Adrenal gland (tissue), 9 donors: ENCODE measurements at regions not wholly inside any gene's neighbourhood (a gene's known extent, or its start where the extent isn't known, plus 50 kb on each side); places are given as distances from the start of the nearest gene placed in this dataset.

ENCODE experiments used
- DNase-seq, 7 donors: peaks; one replicate each; pipeline ENCODE4 v3.0.0-alpha.2; 2019 to 2020
- H3K27ac ChIP-seq, 5 donors: fragments of 200-600 bp; sonication (generic) in 4 of 5; 1 replicate in 3 of 5; 2 replicates in 2 of 5; pipeline versions ENCODE4 v1.5.1 to v1.8.0; 2016 to 2020; ENCODE audit warnings: mild to moderate bottlenecking in 1 of 5
- H3K27me3 ChIP-seq: fragments of 200-600 bp; 2 replicates; pipeline ENCODE4 v1.8.0; 2021
- H3K36me3 ChIP-seq, 2 donors: fragments of 200-600 bp; replicated peaks in 1 of 2; 1 replicate in 1 of 2; 2 replicates in 1 of 2; pipeline versions ENCODE4 v1.5.1 to v1.8.0; 2018 to 2022
- H3K4me1 ChIP-seq, 2 donors: fragments of 200-600 bp; replicated peaks in 1 of 2; 1 replicate in 1 of 2; 2 replicates in 1 of 2; pipeline versions ENCODE4 v1.5.1 to v1.8.0; 2018 to 2021
- H3K4me3 ChIP-seq, 4 donors: fragments of 200-600 bp; sonication (generic) in 3 of 4; one replicate each; pipeline ENCODE4 v1.5.1; 2016 to 2018
- H3K9me3 ChIP-seq, 3 donors: fragments of 200-600 bp; sonication (generic) in 1 of 3; replicated peaks in 1 of 3; 1 replicate in 2 of 3; 2 replicates in 1 of 3; pipeline versions ENCODE4 v1.5.1 to v1.8.0; 2016 to 2021
- POLR2A ChIP-seq, 2 donors: fragments of 450-650 bp; IDR thresholded peaks; one replicate each; pipeline ENCODE4 v1.6.1; 2017; ENCODE audit warnings: antibody characterized with exemption in 2 of 2, mild to moderate bottlenecking in 2 of 2, moderate library complexity in 1 of 2
- WGBS, 4 donors: extraction: QIAGEN DNeasy Blood & Tissue Kit in 2 of 4; methylation state at CpG; one replicate each; pipeline versions ENCODE4 v1.1.5 to v1.1.7; 2013 to 2017; 5-methylcytosine and 5-hydroxymethylcytosine counted together
- intact Hi-C, 2 donors: fragments of 100-400 bp; cut with DNase I; formaldehyde crosslinking; loops; one replicate each; pipeline versions ENCODE4 v1.14.1 to v1.15.0; 2022 to 2023
- TF ChIP-seq, protein P1 (sequence below), 6 experiments: fragments of 450-650 bp in 4 of 6; fragments of 200-600 bp in 2 of 6; sonication (generic) in 1 of 6; IDR thresholded peaks; 1 replicate in 5 of 6; 2 replicates in 1 of 6; pipeline versions ENCODE4 v1.5.1 to v1.8.0; 2016 to 2021; ENCODE audit warnings: antibody characterized with exemption in 6 of 6, mild to moderate bottlenecking in 2 of 6, moderate library complexity in 1 of 6
- donor health status: healthy with polysubstance abuse.
- donor health status: Bipolar disorder and iron deficiency.
- donor health status: DM: yes; HTN: yes; CAD: no.
- donor health status: DM: no; HTN: no; CAD: no.
- donor health status: DM: no; HTN: no; CAD: no.

DNA sequence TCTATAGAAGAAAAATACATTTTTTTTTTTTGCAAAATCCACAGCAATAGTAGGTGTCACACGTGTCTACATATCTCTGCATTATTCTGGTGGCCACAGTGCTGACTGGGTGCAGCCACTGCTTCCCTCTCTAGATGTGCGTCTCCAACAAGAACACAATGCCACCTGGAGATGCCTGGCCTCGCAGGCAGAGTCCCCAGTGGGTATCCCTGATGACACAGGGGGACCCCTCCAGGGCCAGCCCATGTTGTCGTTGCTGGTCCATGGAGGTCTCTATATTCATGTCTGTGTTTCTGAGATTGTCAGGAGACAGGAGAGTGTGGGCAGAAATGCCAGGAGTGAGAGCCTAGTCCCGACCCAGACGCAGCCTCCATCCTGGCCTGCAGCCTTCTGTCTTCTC is 345.9 kb upstream of the SHH start:
- TF ChIP-seq POLR2A (IDR thresholded peaks at IDR 0.05) = no peak
- TF ChIP-seq, protein P1, sequence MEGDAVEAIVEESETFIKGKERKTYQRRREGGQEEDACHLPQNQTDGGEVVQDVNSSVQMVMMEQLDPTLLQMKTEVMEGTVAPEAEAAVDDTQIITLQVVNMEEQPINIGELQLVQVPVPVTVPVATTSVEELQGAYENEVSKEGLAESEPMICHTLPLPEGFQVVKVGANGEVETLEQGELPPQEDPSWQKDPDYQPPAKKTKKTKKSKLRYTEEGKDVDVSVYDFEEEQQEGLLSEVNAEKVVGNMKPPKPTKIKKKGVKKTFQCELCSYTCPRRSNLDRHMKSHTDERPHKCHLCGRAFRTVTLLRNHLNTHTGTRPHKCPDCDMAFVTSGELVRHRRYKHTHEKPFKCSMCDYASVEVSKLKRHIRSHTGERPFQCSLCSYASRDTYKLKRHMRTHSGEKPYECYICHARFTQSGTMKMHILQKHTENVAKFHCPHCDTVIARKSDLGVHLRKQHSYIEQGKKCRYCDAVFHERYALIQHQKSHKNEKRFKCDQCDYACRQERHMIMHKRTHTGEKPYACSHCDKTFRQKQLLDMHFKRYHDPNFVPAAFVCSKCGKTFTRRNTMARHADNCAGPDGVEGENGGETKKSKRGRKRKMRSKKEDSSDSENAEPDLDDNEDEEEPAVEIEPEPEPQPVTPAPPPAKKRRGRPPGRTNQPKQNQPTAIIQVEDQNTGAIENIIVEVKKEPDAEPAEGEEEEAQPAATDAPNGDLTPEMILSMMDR (IDR thresholded peaks at IDR 0.05) = no peak
- 84 to 95% (median 91%) methylated on average over 6 of the region's 6 CpGs for WGBS, 4 donors
- H3K4me1 ChIP-seq = no peaks in the 10 kb centered on the region
- peak in 1 of 7 donors; percentile 8 for DNase-seq
- intact Hi-C loops = no loop called here
- no peaks in the 10 kb centered on the region for H3K9me3 ChIP-seq
- H3K36me3 ChIP-seq = no peaks in the 10 kb centered on the region
- H3K4me3 ChIP-seq = no peak overlapping the region
- H3K27me3 ChIP-seq = no peaks in the 10 kb centered on the region
- no peak overlapping the region for H3K27ac ChIP-seq

DNA sequence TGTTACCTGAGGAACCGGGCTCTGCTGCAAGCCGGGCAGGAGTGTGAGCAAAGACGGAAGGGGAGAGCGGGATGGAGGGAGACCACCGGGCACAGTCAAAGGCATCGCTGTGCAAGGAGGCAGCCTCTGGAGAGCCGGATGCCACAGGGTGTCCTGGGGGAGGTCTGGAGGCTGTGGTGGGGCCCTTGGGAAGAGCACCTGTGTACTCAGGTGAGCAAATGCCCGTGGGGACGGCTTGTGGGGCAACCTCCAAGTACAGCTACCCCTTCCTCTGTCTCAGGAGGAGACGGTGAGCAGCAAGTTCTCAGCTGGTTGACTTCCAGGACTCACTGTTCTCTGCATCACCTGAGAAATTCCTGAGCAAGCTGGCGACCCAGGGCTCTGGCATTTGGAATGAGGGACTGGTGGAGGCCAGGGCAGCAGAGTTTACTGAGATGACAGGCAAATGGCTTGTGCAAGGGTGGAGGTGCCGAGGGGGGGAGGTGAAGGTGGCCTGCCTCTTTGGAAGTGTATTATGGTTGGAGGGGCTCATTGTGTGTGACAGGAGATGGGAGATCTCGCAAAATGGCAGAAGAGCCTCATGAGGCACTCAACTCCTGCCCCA is 345.2 kb upstream of the SHH start:
- 87 to 92% (median 91%) methylated on average over 11 to 13 of the region's 13 CpGs for WGBS, 4 donors
- Histone ChIP-seq H3K4me1 (no peaks in the 10 kb centered on the region), H3K4me3 (no peak overlapping the region), H3K36me3 (no peaks in the 10 kb centered on the region), H3K27me3 (no peaks in the 10 kb centered on the region), H3K9me3 (no peaks in the 10 kb centered on the region), H3K27ac (no peak overlapping the region)
- TF ChIP-seq, protein P1 (IDR thresholded peaks at IDR 0.05) = no peak
- TF ChIP-seq POLR2A (IDR thresholded peaks at IDR 0.05) = no peak
- intact Hi-C loops = no loop called here
- peak in 1 of 7 donors; percentile 12 for DNase-seq

DNA sequence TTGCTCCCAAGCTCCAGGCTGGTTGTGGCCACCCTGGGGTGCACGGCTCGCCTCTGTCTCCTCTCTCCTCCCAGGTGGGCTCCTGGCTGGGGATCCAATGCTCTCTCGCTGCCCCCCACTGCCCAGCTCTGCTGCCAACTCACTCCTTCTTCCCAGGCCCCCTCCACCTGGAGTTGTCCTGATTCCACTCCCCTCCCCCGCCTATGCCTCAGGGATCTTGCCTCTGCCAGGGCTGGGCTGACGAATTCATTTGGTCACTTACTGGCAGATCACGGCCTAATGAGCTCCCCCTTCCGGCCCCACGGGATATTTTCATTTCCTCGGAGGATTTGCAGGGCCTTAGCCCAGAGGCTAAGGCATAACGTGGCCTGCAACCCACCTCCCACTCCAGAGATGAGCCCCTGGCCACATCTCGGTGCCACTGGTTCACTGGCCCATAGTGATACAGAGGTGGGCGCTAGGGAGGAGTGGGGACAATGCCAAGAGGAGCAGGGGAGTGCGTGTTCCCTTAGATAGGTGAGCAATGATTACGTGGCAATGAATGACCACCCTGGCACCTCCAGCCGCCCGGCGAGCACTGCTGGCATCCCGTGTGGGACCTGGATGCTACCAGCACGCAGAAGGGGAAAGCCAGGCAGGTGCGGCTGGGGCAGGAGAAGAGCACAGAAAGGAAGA is 344.6 kb upstream of the SHH start:
- Histone ChIP-seq H3K9me3 (no peaks in the 10 kb centered on the region), H3K27me3 (no peaks in the 10 kb centered on the region), H3K36me3 (no peaks in the 10 kb centered on the region), H3K4me3 (no peak overlapping the region), H3K4me1 (no peaks in the 10 kb centered on the region), H3K27ac (peak overlapping the region in 1 of 5 donors; percentile 58)
- peak; percentile 61 to 87 (median 83) for DNase-seq
- WGBS, 4 donors = 66 to 76% (median 71%) methylated on average over 20 of the region's 20 CpGs
- intact Hi-C loops = no loop called here
- TF ChIP-seq, protein P1 (IDR thresholded peaks at IDR 0.05) = peak; percentile 12 to 59 (median 54)
- no peak for TF ChIP-seq POLR2A (IDR thresholded peaks at IDR 0.05)

DNA sequence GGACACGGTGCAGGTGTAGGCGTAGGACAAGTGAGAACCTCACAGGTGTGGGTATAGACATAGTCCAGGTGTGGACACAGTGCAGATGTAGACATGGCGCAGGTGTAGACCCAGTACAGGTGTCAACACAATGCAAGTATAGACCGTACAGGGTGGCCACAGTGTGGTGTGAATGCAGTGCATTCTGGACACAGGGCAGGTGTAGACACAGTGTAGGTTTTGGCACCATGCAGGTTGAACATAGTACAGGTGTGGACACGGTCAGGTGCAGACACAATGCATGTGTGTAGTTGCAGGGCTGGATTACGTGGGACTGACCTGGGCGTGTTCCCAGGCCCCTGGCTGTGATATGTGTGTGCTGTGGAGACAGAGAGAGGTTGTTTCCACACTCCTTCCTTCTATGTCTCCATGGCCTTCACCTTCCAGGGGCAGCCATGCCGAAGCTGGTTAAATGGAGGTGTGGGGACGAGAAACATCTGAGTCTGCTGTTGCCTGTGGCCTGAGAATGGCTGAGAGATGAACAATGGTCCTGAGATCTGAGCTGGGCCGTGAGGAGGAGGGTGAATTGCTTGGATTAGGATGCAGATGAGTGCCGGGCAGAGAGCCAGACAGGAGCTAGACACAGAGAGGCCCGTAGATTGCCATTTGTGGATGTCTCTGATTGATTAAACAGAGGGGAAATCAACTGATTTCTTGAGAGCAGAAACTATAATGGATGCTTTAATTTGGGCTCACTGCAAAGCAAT is 343.9 kb upstream of the SHH start:
- H3K36me3 ChIP-seq = no peaks in the 10 kb centered on the region
- intact Hi-C loops = no loop called here

More for the DNA sequence above, 343.9 kb upstream of the SHH start:
- TF ChIP-seq, protein P1 (IDR thresholded peaks at IDR 0.05) = no peak
- no peak for TF ChIP-seq POLR2A (IDR thresholded peaks at IDR 0.05)
- WGBS, 4 donors = 71 to 77% (median 76%) methylated on average over 12 of the region's 12 CpGs
- Histone ChIP-seq H3K27me3 (no peaks in the 10 kb centered on the region), H3K9me3 (no peaks in the 10 kb centered on the region), H3K27ac (peak overlapping the region in 1 of 5 donors; percentile 58), H3K4me3 (no peak overlapping the region), H3K4me1 (no peaks in the 10 kb centered on the region)
- peak in 3 of 7 donors; percentile 32 to 60 (median 39) for DNase-seq
